Right renal pelvis (tissue), 4 donors: ENCODE measurements at regions not wholly inside any gene's neighbourhood (a gene's known extent, or its start where the extent isn't known, plus 50 kb on each side); places are given as distances from the start of the nearest gene placed in this dataset.
A peak's percentile ranks its signal among the peaks of the same experiment; 100 is the strongest.
"Not testable (repeated sequence)": the region's sequence is repeated elsewhere in the genome, so short reads cannot be mapped to it uniquely, and the experiment has no call there.

Experiments
- DNase-seq, 4 donors: peaks; one replicate each; pipeline ENCODE4 v3.0.0-alpha.2; 2013; ENCODE audit warnings: low read depth in 4 of 4, low spot score in 3 of 4, missing footprints in 1 of 4

DNA sequence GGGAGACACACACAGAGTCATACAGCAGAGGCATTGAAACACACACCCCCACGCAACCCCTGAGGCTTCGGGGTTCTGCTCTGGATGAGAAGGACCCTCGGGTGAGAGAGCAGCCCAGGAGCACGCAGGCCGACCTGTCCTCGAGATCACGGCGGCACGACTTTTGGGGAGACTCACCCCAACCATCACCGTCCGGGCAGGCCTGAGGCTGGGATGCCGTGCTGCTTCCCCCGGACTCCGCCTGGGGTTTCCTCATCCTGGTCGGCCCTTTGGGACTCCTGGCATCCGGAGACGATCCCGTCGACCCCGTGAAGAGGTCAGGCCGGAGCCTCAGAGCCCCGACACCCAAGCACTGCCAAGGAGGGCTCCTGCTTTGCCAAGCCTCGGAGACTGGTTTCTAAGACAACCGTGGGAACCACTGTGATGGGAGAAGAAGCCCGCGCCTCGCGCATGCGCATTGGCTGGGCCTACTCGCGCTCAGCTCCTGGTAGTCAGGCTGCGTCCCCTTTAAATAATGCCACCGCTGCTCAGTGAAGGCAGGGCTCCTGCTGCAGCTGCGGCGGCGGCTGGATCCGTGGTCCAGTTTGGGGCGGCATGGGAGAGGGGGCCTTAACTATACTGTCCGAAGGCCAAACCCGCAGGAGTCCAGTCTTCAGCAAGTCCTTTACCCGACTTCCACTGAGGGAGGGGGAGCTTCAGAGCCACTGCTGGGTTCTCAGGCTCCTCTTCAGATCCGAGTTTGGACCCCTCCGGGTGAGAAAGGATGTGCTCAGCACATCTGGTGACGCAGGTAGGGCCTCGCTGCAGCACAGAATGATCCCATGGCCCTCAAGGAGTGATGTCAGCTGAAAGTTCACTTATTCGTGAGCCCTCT lies 171.4 kb upstream of the ZNF337 start:
- DNase-seq: peak in 2 of 4 donors; percentile 58 to 63

DNA sequence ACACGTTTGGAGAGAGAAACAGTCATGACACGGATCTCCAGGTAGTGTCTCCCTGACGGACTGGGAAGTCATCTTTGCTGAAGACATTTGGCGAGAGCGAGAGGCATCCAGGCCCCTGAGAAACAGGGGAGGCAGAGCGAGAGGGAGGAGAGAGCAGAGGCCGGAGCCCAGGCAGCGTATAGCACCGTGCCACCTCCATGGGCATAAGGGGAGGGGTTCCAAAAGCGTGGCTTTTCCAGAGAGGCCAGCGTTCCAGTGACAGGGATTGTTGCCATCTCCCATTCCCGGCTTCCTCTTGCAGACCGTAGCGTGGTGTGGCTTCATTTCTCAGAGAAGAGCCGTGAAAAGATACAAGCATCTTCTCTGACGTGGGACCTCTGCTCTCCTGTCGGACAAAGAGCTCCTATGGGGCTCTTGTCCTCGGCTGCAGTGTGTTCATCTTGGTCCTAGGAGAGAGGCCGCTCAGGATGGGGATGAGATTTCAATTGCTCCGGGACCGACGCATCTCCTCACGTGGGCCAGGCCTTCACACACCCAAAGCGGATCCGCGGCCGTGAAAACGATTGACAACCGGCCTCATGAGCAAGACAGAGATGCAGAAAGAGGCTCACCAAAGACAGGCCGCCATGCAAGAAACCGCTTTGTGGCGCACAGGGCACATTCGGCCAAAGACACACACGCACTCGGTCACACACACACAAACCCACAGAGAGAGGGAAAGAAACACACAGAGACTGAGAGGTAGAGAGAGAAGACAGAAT lies 170.5 kb upstream of the ZNF337 start:
- DNase-seq: not testable (repeated sequence)

DNA sequence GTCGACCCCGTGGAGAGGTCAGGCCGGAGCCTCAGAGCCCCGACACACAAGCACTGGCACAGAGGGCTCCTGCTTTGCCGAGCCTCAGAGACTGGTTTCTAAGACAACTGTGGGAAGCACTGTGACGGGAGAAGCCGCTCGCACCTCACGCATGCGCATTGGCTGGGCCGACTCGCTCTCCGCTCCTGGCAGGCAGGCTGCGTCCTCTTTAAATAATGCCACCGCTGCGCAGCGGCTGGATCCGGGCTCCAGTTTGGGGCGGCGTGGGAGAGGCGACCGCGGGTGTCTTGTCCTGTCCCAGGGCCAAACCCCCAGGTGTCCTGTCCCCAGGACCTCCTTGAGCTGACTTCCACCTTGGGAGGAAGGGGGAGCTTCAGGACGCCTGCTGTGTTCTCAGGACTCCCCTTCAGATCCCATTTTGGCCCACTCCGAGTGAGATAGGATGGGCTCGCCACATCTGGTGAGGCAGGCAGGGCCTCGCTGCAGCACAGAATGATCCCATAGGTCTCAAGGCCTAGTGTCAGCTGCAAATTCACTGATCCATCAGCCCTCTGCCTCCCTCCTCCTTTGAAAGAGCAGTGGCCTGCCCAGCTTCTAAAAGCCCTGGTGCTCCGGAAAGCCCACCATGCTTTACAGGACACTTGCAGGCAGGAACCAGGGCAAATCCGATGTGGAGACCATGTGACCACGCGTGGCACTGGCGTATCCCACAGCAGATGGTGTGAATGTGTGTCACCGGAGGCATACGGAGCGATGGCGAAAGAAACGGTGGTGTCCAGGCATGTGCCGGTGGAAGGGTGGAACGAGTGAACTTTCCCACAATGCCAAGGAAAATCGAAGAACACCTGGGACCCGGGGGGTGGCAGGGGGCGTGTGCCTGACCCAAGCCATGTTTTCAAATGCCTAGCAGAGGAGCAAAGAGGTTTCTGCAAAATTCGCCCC lies 169.3 kb upstream of the ZNF337 start:
- DNase-seq: peak in 1 of 4 donors; percentile 63

DNA sequence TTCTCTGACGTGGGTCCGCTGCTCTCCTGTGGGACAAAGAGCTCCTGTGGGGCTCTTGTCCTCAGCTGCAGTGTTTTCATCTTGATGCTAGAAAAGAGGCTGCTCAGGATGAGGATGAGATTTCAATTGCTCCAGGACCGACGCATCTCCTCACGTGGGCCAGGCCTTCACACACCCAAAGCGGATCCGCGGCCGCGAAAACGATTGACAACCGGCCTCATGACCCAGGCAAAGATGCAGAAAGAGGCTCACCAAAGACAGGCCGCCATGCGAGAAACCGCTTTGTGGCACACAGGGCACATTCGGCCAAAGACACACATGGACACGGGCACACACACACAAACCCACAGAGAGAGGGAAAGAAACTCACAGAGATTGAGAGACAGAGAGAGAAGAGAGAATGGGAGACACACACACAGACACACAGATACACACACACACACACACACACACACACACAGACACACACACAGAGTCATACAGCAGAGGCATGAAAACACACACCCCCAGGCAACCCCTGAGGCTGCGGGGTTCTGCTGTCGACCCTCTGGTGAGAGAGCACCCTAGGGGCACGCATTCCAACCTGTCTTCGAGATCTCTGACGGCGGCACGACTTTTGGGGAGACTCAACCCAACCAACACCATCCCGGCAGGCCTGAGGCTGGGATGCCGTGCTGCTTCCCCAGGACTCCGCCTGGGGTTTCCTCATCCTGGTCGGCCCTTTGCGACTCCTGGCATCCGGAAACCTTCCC lies 168.5 kb upstream of the ZNF337 start:
- DNase-seq: not testable (repeated sequence)

DNA sequence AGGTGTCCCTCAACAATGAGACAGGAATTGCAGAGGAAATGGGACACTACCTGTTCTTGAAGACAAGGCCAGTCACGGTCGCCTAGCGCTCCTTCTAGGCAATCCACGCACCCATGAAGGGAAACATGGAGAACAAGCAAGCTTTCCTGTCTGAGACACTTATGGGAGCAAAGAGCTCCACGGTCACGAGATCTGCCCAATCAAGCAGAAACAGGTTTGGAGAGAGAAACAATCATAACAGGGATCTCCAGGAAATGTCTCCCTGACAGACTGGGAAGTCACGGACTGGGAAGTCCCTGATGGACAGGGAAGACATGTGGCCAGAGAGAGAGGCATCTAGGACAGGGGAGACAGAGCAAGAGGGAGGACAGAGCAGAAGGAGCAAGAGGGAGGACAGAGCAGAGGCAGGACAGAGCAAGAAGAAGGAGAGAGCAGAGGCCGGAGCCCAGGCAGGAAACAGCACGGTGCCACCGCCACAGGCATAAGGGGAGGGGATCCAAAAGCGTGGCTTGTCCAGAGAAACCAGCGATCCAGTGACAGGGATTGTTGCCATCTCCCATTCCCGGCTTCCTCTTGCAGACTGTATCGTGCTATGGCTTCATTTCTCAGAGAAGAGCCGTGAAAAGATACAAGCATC lies 167.8 kb upstream of the ZNF337 start:
- DNase-seq: no peak

DNA sequence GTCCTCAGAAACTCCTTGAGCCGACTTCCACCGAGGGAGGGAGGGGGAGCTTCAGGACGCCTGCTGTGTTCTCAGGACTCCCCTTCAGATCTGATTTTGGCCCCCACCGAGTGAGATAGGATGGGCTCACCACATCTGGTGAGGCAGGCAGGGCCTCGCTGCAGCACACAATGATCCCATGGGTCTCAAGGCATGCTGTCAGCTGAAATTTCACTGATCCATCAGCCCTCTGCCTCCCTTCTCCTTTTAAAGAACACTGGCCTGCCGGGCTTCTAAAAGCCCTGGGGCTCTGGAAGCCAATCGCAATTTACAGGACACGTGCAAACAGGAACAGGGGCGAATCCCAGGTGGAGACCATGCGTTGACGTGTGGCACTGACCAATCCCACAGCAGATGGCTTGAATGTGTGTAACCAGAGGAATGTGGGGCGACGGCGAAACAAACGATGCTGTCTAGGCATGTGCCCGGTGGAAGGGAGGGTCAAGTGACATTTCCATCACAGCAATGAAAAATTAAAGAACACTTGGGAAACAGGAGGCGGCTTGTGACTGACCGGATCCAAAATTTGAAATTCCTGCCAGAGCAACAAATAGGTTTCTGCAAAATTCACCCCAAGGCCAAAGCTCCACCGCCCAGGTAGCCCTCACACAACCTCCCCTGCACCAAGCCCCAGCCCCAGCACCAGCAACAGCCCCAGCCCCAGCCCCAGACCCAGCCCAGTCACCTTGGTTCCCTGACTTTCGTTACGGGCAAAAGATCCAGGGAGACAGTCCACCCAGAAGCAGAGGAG lies 167.1 kb upstream of the ZNF337 start:
- DNase-seq: no peak

DNA sequence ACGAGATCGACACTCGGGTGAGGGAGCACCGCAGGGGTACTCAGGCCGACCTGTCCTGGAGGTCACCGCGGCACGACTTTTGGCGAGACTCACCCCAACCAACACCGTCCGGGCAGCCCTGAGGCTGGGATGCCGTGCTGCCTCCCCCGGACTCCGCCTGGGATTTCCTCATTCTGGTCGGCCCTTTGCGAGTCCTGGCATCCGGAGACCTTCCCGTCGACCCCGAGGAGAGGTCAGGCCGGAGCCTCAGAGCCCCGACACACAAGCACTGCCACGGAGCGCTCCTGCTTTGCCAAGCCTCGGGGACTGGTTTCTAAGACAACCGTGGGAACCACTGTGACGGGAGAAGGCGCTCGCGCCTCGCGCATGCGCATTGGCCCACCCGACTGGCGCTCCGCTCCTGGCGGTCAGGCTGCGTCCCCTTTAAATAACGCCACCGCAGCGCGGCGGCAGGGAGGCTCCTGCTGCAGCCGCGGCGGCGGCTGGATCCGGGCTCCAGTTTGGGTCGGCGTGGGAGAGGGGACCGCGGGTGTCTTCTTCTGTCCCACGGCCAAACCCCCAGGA lies 166.4 kb upstream of the ZNF337 start:
- DNase-seq: peak; percentile 70 to 82 (median 75)

DNA sequence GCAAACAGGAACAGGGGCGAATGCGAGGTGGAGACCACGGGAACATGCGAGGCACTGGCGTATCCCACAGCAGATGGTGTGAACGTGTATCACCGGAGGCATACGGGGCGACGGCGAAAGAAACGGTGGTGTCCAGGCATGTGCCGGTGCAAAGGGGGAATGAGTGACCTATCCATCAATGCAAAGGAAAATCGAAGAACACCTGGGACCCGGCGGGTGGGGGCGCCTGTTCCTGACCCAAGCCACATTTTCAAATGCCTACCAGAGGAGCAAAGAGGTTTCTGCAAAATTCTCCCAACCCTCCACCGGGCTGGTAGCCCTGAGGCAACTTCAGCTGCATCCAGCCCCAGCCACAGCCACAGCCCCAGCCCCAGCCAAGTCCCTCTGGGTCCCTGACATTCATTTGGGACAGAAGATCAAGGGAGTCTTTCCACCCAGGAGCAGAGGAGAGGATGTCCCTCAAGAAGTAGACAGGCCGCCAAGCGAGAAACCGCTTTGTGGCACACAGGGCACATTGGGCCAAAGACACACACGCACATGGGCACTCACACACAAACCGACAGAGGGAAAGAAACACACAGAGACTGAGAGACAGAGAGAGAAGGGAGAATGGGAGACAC lies 164.0 kb upstream of the ZNF337 start:
- DNase-seq: no peak

DNA sequence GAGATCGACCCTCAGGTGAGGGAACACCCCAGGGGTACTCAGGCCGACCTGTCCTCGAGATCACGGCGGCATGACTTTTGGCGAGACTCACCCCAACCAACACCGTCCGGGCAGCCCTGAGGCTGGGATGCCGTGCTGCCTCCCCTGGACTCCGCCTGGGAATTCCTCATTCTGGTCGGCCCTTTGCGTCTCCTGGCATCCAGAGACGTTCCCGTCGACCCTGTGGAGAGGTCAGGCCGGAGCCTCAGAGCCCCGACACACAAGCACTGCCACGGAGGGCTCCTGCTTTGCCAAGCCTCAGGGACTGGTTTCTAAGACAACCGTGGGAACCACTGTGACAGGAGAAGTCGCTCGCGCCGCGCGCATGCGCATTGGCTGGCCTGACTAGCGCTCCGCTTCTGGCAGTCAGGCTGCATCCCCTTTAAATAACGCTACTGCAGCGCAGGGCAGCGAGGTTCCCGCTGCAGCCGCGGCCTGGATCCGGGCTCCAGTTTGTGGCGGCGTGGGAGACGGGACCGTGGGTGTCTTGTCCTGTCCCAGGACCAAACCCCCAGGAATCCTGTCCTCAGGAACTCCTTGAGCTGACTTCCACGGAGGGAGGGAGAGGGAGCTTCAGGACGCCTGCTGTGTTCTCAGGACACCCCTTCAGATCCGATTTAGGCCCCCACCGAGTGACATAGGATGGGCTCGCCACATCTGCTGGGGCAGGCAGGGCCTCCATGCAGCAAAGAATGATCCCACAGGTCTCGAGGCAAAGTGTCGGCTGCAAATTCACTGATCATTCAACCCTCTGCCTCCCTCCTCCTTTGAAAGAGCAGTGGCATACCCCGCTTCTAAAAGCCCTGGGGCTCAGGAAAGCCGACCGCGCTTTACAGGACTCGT lies 163.2 kb upstream of the ZNF337 start:
- DNase-seq: peak in 1 of 4 donors; percentile 62

DNA sequence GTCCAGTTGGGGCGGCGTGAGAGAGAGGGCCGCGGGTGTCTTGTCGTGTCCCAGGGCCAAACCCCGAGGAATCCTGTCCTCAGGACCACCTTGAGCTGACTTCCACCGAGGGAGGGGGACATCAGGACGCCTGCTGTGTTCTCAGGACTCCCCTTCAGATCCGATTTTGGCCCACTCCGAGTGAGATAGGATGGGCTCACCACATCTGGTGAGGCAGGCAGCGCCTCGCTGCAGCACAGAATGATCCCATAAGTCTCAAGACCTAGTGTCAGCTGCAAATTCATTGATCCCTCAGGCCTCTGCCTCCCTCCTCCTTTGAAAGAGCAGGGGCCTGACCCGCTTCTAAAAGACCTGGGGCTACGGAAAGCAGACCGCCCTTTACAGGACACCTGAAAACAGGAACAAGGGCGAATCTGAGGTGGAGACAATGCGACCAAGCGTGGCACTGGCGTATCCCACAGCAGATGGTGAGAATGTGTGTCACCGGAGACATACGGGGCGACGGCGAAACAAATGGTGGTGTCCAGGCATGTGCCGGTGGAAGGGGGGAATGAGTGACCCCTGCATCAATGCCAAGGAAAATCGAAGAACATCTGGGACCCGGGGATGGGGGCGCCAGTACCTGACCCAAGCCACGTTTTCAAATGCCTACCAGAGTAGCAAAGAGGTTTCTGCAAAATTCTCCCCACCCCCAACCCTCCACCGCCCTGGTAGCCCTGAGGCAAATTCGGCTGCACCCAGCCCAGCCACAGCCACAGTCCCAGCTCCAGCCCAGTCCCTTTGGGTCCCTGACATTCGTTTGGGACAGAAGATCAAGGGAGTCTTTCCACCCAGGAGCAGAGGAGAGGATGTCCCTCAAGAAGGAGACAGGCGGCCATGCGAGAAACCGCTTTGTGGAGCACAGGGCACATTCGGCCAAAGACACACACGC lies 162.1 kb upstream of the ZNF337 start:
- DNase-seq: no peak

DNA sequence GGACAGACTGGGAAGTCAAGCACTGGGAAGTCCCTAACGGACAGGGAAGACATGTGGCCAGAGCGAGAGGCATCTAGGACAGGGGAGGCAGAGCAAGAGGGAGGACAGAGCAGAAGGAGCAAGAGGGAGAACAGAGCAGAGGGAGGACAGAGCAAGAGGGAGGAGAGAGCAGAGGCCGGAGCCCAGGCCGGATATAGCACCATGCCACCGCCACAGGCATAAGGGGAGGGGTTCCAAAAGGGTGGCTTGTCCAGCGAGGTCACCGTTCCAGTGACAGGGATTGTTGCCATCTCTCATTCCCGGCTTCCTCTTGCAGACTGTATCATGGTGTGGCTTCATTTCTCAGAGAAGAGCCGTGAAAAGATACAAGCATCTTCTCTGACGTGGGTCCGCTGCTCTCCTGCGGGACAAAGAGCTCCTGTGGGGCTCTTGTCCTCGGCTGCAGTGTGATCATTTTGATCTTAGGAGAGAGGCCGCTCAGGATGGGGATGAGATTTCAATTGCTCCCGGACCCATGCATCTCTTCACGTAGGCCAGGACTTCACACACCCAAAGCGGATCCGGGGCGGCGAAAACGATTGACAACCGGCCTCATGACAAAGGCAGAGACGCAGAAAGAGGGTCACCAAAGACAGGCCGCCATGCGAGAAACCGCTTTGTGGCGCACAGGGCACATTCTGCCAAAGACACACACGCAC lies 160.6 kb upstream of the ZNF337 start:
- not testable (repeated sequence) for DNase-seq

DNA sequence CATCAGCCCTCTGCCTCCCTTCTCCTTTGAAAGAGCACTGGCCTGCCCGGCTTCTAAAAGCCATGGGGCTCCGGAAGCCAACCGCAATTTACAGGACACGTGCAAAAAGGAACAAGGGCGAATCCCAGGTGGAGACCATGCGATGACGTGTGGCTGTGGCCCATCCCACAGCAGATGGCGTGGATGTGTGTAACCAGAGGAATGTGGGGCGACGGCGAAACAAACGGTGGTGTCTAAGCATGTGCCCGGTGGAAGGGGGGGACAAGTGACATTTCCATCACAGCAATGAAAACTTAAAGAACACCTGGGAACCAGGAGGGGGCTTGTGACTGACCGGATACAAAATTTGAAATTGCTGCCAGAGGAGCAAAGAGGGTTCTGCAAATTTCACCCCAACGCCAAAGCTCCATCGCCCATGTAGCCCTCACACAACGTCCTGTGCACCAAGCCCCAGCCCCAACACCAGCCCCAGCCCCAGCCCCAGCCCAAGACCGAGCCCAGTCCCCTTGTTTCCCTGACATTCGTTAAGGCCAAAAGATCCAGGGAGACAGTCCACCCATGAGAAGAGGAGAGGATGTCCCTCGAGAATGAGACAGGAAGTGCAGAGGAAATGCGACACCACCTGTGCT lies 159.7 kb upstream of the ZNF337 start:
- DNase-seq: no peak

DNA sequence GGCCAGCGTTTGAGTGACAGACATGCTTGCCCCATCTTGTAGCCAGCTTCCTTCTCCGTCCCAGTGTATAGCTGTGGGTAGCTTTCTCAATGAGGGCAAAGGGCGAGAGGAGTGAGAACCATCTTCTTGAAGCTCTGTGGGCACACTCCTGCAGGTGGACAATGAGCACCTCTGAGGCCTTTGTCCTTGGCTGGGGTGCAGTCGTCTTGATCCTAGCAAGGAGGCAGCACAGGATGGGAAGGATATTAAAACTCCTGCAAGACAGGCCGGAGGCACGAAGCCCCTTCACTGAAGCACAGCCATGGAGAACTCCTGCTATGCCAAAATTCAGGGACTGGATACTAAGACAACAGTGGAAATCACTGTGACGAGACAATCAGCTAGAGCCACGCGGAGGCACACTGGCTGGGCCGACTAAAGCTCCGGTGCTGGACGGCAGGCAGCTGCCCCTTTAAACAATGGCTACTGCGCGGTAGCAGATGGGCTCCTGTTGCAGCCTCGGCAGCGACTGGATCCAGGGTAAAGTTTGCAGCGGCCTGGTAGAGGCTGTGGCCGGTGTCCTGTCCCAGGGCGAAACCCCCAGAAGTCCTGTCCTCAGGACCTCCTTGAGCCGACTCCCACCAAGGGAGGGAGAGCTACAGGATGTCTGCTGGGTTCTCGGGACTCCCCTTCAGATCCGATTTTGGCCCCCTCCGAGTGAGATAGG lies 159.0 kb upstream of the ZNF337 start:
- not testable (repeated sequence) for DNase-seq

DNA sequence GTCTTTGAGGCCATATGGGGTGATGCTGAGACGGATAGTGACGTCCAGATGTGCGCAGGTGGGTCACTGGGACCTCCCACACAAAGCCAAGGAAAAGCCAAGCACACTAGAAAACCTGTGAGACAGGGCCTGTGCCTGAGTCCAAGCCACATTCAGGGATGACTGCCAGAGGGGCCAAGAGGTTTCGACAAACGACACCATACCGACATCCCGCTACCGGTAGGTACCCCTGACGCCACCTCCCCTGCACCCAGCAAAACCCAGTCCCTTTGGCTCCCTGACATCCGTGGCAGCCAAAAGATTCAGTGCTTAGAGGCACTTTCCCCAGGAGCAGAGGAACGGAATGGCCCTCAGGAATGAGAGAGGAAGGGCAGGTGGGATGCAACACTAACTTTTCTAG lies 158.0 kb upstream of the ZNF337 start:
- not testable (repeated sequence) for DNase-seq
